KMS-11 (cell line): ENCODE measurements at regions not wholly inside any gene's neighbourhood (a gene's known extent, or its start where the extent isn't known, plus 50 kb on each side); places are given as distances from the start of the nearest gene placed in this dataset.

Experiments used
- H2AFZ ChIP-seq: fragments of 200-600 bp; sonication (generic); 2 replicates; pipeline ENCODE4 v1.6.1; 2016; ENCODE audit warnings: antibody characterized with exemption, mixed run types, low read depth
- H3K27ac ChIP-seq: fragments of 200-600 bp; sonication (generic); 2 replicates; pipeline ENCODE4 v1.6.1; 2016; ENCODE audit warnings: mild to moderate bottlenecking, mixed run types
- H3K27me3 ChIP-seq: fragments of 200-600 bp; sonication (generic); 2 replicates; pipeline ENCODE4 v1.6.1; 2017; ENCODE audit warnings: mild to moderate bottlenecking, low read depth, mixed run types, moderate library complexity; ENCODE audit not compliant: insufficient read depth
- H3K36me3 ChIP-seq: fragments of 200-600 bp; sonication (generic); 2 replicates; pipeline ENCODE4 v1.6.1; 2017; ENCODE audit warnings: mild to moderate bottlenecking, mixed run types; ENCODE audit not compliant: insufficient read depth
- H3K4me1 ChIP-seq: fragments of 200-600 bp; sonication (generic); 2 replicates; pipeline ENCODE4 v1.6.1; 2016; ENCODE audit warnings: mild to moderate bottlenecking, low read depth, mixed run types; ENCODE audit not compliant: poor library complexity, severe bottlenecking
- H3K4me2 ChIP-seq: fragments of 200-600 bp; sonication (generic); 2 replicates; pipeline ENCODE4 v1.7.0; 2016; ENCODE audit warnings: mild to moderate bottlenecking, mixed run types
- H3K4me3 ChIP-seq: fragments of 200-600 bp; sonication (generic); IDR thresholded peaks from 2 replicates; pipeline ENCODE4 v1.6.1; 2017; ENCODE audit warnings: low read depth, low read length, mixed read lengths; ENCODE audit not compliant: insufficient read depth
- H3K79me2 ChIP-seq: fragments of 200-600 bp; sonication (generic); 2 replicates; pipeline ENCODE4 v1.6.1; 2016; ENCODE audit warnings: low read depth, mixed run types; ENCODE audit not compliant: insufficient read depth
- H3K9ac ChIP-seq: fragments of 200-600 bp; sonication (generic); 2 replicates; pipeline ENCODE4 v1.6.1; 2016; ENCODE audit warnings: mild to moderate bottlenecking, mixed run types
- H4K20me1 ChIP-seq: fragments of 200-600 bp; sonication (generic); 2 replicates; pipeline ENCODE4 v1.6.1; 2016; ENCODE audit warnings: mild to moderate bottlenecking, mixed run types; ENCODE audit not compliant: insufficient read depth
- CTCF ChIP-seq: fragments of 200-600 bp; sonication (generic); conservative IDR thresholded peaks from 2 replicates; pipeline ENCODE4 v1.6.1; 2017; ENCODE audit warnings: low read depth, mild to moderate bottlenecking, antibody characterized with exemption, low read length, moderate library complexity, mixed read lengths

- no peak overlapping the region for H3K9ac ChIP-seq
- H3K4me3 ChIP-seq: no peak overlapping the region
- H2AFZ ChIP-seq: no peak overlapping the region
- H3K27me3 ChIP-seq: no peaks in the 10 kb centered on the region
- no peaks in the 10 kb centered on the region for H4K20me1 ChIP-seq
- H3K4me1 ChIP-seq: peaks cover 3% of the 10 kb centered on the region
- no peaks in the 10 kb centered on the region for H3K36me3 ChIP-seq
- H3K27ac ChIP-seq: no peak overlapping the region
- H3K4me2 ChIP-seq: no peak overlapping the region
- no peaks in the 10 kb centered on the region for H3K79me2 ChIP-seq
- TF ChIP-seq CTCF: no peak
These were observed 179.7 kb downstream of the ICOS start for GRCh38 chr2:204116159-204116792.

- no peak for TF ChIP-seq CTCF
- Histone ChIP-seq H3K4me1 (peaks cover 3% of the 10 kb centered on the region), H3K36me3 (no peaks in the 10 kb centered on the region), H2AFZ (no peak overlapping the region), H3K27ac (no peak overlapping the region), H3K4me3 (no peak overlapping the region), H3K4me2 (no peak overlapping the region), H3K27me3 (no peaks in the 10 kb centered on the region), H4K20me1 (no peaks in the 10 kb centered on the region), H3K9ac (no peak overlapping the region), H3K79me2 (no peaks in the 10 kb centered on the region)
These were observed 185.9 kb downstream of the ICOS start for GRCh38 chr2:204122425-204122824.

GRCh38 chr2:204124140-204124750, 187.7 kb downstream of the ICOS start:
- peaks cover 3% of the 10 kb centered on the region for H3K4me1 ChIP-seq
- H3K27me3 ChIP-seq: no peaks in the 10 kb centered on the region
- H3K4me2 ChIP-seq: no peak overlapping the region
- TF ChIP-seq CTCF: no peak
- no peaks in the 10 kb centered on the region for H4K20me1 ChIP-seq
- H3K79me2 ChIP-seq: no peaks in the 10 kb centered on the region
- no peak overlapping the region for H3K27ac ChIP-seq
- no peak overlapping the region for H3K9ac ChIP-seq
- H3K36me3 ChIP-seq: no peaks in the 10 kb centered on the region
- H2AFZ ChIP-seq: no peak overlapping the region
- H3K4me3 ChIP-seq: no peak overlapping the region

GRCh38 chr2:204126705-204127104, 190.1 kb downstream of the ICOS start:
- H3K4me2 ChIP-seq: no peak overlapping the region
- no peak for TF ChIP-seq CTCF
- H3K9ac ChIP-seq: no peak overlapping the region

More at GRCh38 chr2:204126705-204127104, 190.1 kb downstream of the ICOS start:
- H4K20me1 ChIP-seq: no peaks in the 10 kb centered on the region
- H3K79me2 ChIP-seq: no peaks in the 10 kb centered on the region
- no peaks in the 10 kb centered on the region for H3K4me1 ChIP-seq
- H3K36me3 ChIP-seq: no peaks in the 10 kb centered on the region
- H3K27ac ChIP-seq: no peak overlapping the region
- H2AFZ ChIP-seq: no peak overlapping the region
- no peaks in the 10 kb centered on the region for H3K27me3 ChIP-seq
- no peak overlapping the region for H3K4me3 ChIP-seq
